ENCODE measurements at regions not wholly inside any gene's neighbourhood (a gene's known extent, or its start where the extent isn't known, plus 50 kb on each side); places are given as distances from the start of the nearest gene placed in this dataset.

DNA sequence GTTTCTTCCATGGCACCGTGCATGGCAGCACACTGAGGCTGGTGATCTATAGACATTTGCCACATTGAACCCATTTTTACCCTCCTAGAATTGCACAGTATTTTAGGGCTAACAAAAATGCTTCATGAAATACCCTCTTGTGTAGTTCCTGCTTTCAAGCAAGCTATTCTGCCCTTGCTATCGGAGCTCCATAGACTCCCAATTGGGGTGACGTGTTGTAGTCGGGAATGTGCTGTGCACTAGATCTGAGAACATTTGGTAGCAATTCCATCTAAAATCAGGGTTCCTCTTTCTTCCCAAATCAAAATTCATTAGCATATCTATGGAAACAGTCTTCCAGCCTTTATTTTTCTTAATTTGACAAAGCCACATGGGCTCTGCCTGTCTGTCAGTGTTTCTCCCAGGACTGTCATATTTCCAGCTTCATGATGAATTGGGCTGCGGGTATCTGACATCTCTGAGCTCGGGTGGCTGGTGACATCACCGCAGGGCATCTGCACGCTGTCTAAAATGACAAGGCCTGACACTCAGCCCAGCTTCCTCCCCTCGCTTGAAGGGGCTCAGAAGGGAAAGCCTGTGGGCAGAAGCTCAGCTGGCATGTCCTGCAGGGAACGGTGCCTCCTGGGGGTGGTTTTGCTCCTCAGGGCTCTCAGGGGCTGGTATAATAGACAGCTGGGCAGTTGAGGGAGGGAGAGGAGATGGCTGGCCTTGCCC lies 406.4 kb downstream of the QKI start:
- Histone ChIP-seq H3K27ac (no peak overlapping the region), H3K27me3 (no peaks in the 10 kb centered on the region), H3K36me3 (no peaks in the 10 kb centered on the region), H3K4me1 (no peaks in the 10 kb centered on the region), H3K9me3 (no peaks in the 10 kb centered on the region), H3K4me3 (no peak overlapping the region)
- in situ Hi-C loops (cut with MboI; ENCODE audit: low pct_ligation_motif_present in 1 of 4, low pct_unique_long_range_greater_than_20kb in 1 of 4, low sequenced_read_pairs in 3 of 4), result no loop called here
- 92 to 100% methylated on average over 1 to 10 of the region's 10 CpGs for whole genome bisulfite sequencing, 2 donors (ENCODE audit: low coverage in 1 of 2)
- no peak for DNase-seq
- TF ChIP-seq POLR2AphosphoS5 (IDR thresholded peaks at IDR 0.05) (no peak), EP300 (IDR thresholded peaks at IDR 0.05; ENCODE audit: low read depth) (no peak), POLR2A (IDR thresholded peaks at IDR 0.05) (no peak)
- TF ChIP-seq, protein P1, sequence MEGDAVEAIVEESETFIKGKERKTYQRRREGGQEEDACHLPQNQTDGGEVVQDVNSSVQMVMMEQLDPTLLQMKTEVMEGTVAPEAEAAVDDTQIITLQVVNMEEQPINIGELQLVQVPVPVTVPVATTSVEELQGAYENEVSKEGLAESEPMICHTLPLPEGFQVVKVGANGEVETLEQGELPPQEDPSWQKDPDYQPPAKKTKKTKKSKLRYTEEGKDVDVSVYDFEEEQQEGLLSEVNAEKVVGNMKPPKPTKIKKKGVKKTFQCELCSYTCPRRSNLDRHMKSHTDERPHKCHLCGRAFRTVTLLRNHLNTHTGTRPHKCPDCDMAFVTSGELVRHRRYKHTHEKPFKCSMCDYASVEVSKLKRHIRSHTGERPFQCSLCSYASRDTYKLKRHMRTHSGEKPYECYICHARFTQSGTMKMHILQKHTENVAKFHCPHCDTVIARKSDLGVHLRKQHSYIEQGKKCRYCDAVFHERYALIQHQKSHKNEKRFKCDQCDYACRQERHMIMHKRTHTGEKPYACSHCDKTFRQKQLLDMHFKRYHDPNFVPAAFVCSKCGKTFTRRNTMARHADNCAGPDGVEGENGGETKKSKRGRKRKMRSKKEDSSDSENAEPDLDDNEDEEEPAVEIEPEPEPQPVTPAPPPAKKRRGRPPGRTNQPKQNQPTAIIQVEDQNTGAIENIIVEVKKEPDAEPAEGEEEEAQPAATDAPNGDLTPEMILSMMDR (IDR thresholded peaks at IDR 0.05), result no peak
- intact Hi-C loops (cut with DNase I; ENCODE audit: low total_unique reads), result no loop called here

DNA sequence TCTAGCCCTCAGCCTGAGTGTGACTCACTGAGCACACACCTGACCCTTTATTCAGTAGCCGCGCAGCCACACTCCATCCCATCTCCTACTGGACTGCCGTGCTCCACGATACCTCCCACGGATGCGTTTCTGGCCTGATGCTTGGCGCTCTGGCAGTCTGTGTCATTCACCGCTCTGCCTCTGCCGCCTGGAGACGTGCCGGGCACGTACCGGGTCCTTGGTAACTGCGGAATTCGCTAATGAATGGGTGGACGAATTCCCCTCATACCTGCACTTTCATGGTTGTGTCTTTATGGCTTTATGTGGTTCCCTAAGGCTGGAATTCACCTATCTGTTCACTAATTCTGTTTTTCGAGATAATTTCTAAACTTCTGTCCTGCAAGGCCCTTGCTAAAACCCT lies 405.7 kb downstream of the QKI start:
- 95 to 97% methylated on average over 17 of the region's 17 CpGs for WGBS, 2 donors (ENCODE audit: low coverage in 1 of 2)

DNA sequence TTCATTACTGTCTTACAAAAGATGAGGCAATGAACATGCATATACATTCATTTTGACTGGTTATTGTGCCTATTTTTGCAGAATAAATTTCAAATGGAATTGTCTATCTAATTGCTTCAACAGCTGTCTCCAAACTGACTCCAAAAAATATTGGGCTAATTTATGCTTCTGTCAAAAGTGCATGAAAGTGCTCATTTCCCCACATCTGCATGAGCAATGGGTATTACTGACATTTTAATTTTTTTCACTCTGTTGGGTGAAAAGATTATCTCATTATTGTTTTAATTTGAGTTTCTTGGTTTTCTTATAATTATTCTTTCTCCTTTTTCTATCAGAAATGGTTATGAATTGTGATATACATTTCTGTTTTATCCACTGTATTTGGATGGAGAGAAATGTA lies 404.2 kb downstream of the QKI start:
- intact Hi-C loops (cut with DNase I; ENCODE audit: low total_unique reads) (no loop called here), in situ Hi-C loops (cut with MboI; ENCODE audit: low pct_ligation_motif_present in 1 of 4, low pct_unique_long_range_greater_than_20kb in 1 of 4, low sequenced_read_pairs in 3 of 4) (no loop called here)

More for the DNA sequence above, 405.7 kb downstream of the QKI start:
- intact Hi-C loops (cut with DNase I; ENCODE audit: low total_unique reads) (no loop called here), in situ Hi-C loops (cut with MboI; ENCODE audit: low pct_ligation_motif_present in 1 of 4, low pct_unique_long_range_greater_than_20kb in 1 of 4, low sequenced_read_pairs in 3 of 4) (no loop called here)
- Histone ChIP-seq H3K27me3 (no peaks in the 10 kb centered on the region), H3K27ac (no peak overlapping the region), H3K4me3 (no peak overlapping the region), H3K36me3 (no peaks in the 10 kb centered on the region), H3K4me1 (no peaks in the 10 kb centered on the region), H3K9me3 (no peaks in the 10 kb centered on the region)
- DNase-seq, result no peak
- TF ChIP-seq POLR2AphosphoS5 (IDR thresholded peaks at IDR 0.05), result no peak

DNA sequence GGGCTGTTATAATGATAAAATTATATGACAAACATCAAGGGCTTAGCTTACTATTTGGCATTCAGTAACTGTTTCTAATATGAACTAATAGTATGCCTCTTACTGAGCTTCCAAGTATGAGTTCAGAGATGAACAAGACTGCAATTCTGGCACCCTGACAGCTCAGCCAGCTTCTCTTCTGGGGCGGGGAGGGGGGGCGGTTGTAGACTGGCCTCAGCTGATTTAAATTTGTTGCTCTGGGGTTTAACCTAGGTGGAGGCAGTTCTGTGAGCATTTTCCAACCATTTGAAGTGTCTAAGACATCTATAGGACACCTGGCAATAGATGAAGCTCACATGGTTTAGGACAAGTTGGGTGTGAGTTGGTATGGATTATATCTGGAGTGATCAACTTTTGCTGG lies 401.9 kb downstream of the QKI start:
- Histone ChIP-seq H3K27me3 (no peaks in the 10 kb centered on the region), H3K36me3 (no peaks in the 10 kb centered on the region), H3K27ac (no peak overlapping the region), H3K9me3 (no peaks in the 10 kb centered on the region), H3K4me3 (no peak overlapping the region), H3K4me1 (no peaks in the 10 kb centered on the region)
- in situ Hi-C loops (cut with MboI; ENCODE audit: low pct_ligation_motif_present in 1 of 4, low pct_unique_long_range_greater_than_20kb in 1 of 4, low sequenced_read_pairs in 3 of 4) (no loop called here), intact Hi-C loops (cut with DNase I; ENCODE audit: low total_unique reads) (no loop called here)
- 82 to 83% methylated on average over 1 to 2 of the region's 2 CpGs for WGBS, 2 donors (ENCODE audit: low coverage in 1 of 2)
- DNase-seq, result no peak
- no peak for TF ChIP-seq POLR2AphosphoS5 (IDR thresholded peaks at IDR 0.05)
- no peak for TF ChIP-seq EP300 (IDR thresholded peaks at IDR 0.05; ENCODE audit: low read depth)
- TF ChIP-seq, protein P1 (IDR thresholded peaks at IDR 0.05), result no peak
- TF ChIP-seq POLR2A (IDR thresholded peaks at IDR 0.05), result no peak

More for the DNA sequence above, 404.2 kb downstream of the QKI start:
- Histone ChIP-seq H3K4me1 (no peaks in the 10 kb centered on the region), H3K27me3 (no peaks in the 10 kb centered on the region), H3K36me3 (no peaks in the 10 kb centered on the region), H3K27ac (no peak overlapping the region), H3K9me3 (no peaks in the 10 kb centered on the region), H3K4me3 (no peak overlapping the region)
- DNase-seq, result no peak
- TF ChIP-seq EP300 (IDR thresholded peaks at IDR 0.05; ENCODE audit: low read depth) (no peak), POLR2AphosphoS5 (IDR thresholded peaks at IDR 0.05) (no peak), POLR2A (IDR thresholded peaks at IDR 0.05) (no peak)
- TF ChIP-seq, protein P1 (IDR thresholded peaks at IDR 0.05), result no peak

DNA sequence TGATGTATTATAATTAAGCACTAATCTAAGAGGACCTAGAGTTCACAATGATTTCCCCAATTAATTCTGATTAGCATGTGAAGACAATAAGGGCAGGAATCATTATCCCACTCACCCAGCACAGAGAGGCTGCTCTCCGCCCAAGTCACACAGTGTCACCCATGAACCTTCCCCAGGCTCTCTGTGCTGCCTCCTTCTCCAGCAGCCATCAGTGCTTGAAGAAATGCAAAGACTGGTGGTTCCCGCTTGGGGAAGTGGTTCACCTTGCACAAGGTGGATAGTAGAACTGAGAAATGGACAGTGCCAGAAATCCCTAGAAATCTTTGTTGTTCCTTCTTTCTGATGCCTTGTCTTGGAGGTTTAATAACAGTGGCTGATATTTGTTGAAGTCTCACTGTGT lies 401.3 kb downstream of the QKI start:
- Histone ChIP-seq H3K9me3 (no peaks in the 10 kb centered on the region), H3K27ac (no peak overlapping the region), H3K4me1 (no peaks in the 10 kb centered on the region), H3K27me3 (no peaks in the 10 kb centered on the region), H3K4me3 (no peak overlapping the region), H3K36me3 (no peaks in the 10 kb centered on the region)
- DNase-seq, result no peak
- intact Hi-C loops (cut with DNase I; ENCODE audit: low total_unique reads), result no loop called here
- no peak for TF ChIP-seq POLR2AphosphoS5 (IDR thresholded peaks at IDR 0.05)
- no peak for TF ChIP-seq EP300 (IDR thresholded peaks at IDR 0.05; ENCODE audit: low read depth)
- no peak for TF ChIP-seq POLR2A (IDR thresholded peaks at IDR 0.05)
- WGBS, 2 donors (ENCODE audit: low coverage in 1 of 2), result 94% methylated on average over 2 of the region's 2 CpGs; no CpG with 5 or more reads in 1 of the 2 donors
- in situ Hi-C loops (cut with MboI; ENCODE audit: low pct_ligation_motif_present in 1 of 4, low pct_unique_long_range_greater_than_20kb in 1 of 4, low sequenced_read_pairs in 3 of 4), result no loop called here
